Activated T-helper 2 cell treated with anti-CD3 and anti-CD28 coated beads, Interferon-gamma antibody, Interleukin-2, Interleukin-4, amounts not matched to agents 10 μg/mL and 5 μg/mL and 100 μg/mL, durations not matched to agents 14 hours and 24 hours and 36 hours (primary cell): ENCODE measurements at regions not wholly inside any gene's neighbourhood (a gene's known extent, or its start where the extent isn't known, plus 50 kb on each side); places are given as distances from the start of the nearest gene placed in this dataset.
"Not testable (repeated sequence)": the region's sequence is repeated elsewhere in the genome, so short reads cannot be mapped to it uniquely, and the experiment has no call there.

Experiments used
- DNase-seq: peaks from one replicate; pipeline ENCODE4 v3.0.0; 2021; ENCODE audit warnings: low spot score
- H3K27ac Mint-ChIP-seq: one replicate; pipeline ENCODE4 v1.8.0; 2021; ENCODE audit warnings: mixed read lengths
- H3K27me3 Mint-ChIP-seq: one replicate; pipeline ENCODE4 v1.8.0; 2021; ENCODE audit warnings: low read depth, mixed read lengths
- H3K36me3 Mint-ChIP-seq: one replicate; pipeline ENCODE4 v1.8.0; 2021; ENCODE audit warnings: low read depth, mixed read lengths
- H3K4me1 Mint-ChIP-seq: one replicate; pipeline ENCODE4 v1.8.0; 2021; ENCODE audit warnings: low read depth, mixed read lengths
- H3K4me3 Mint-ChIP-seq: one replicate; pipeline ENCODE4 v1.8.0; 2021; ENCODE audit warnings: low read depth, mild to moderate bottlenecking, moderate library complexity, mixed read lengths
- H3K9me3 Mint-ChIP-seq: one replicate; pipeline ENCODE4 v1.8.0; 2021; ENCODE audit warnings: mixed read lengths
- intact Hi-C: fragments of 100-400 bp; cut with micrococcal nuclease; formaldehyde crosslinking; loops from one replicate; pipeline ENCODE4 v1.15.1; 2023

GRCh38 chr6:8852332-8852731 lies 417.0 kb upstream of the SLC35B3 start:
- no peak for DNase-seq
- Mint-ChIP-seq H3K27ac (no peak overlapping the region), H3K9me3 (no peaks in the 10 kb centered on the region), H3K4me1 (no peaks in the 10 kb centered on the region), H3K36me3 (no peaks in the 10 kb centered on the region), H3K27me3 (no peaks in the 10 kb centered on the region), H3K4me3 (no peak overlapping the region)
- intact Hi-C loops = no loop called here

GRCh38 chr6:8846680-8847079 lies 411.3 kb upstream of the SLC35B3 start:
- H3K9me3 Mint-ChIP-seq, H3K4me1 Mint-ChIP-seq, H3K27me3 Mint-ChIP-seq, intact Hi-C loops, DNase-seq, H3K36me3 Mint-ChIP-seq, H3K4me3 Mint-ChIP-seq, H3K27ac Mint-ChIP-seq: not testable (repeated sequence)

- no peaks in the 10 kb centered on the region for H3K27me3 Mint-ChIP-seq
- intact Hi-C loops = no loop called here
- H3K9me3 Mint-ChIP-seq = no peaks in the 10 kb centered on the region
- no peak overlapping the region for H3K4me3 Mint-ChIP-seq
- H3K27ac Mint-ChIP-seq = no peak overlapping the region
- DNase-seq = no peak
- no peaks in the 10 kb centered on the region for H3K36me3 Mint-ChIP-seq
- H3K4me1 Mint-ChIP-seq = no peaks in the 10 kb centered on the region
Measured at GRCh38 chr6:8845690-8846089, 410.3 kb upstream of the SLC35B3 start.

- H3K4me3 Mint-ChIP-seq = no peak overlapping the region
- no peaks in the 10 kb centered on the region for H3K9me3 Mint-ChIP-seq
- no peaks in the 10 kb centered on the region for H3K36me3 Mint-ChIP-seq
- intact Hi-C loops = no loop called here
- H3K27me3 Mint-ChIP-seq = no peaks in the 10 kb centered on the region
- DNase-seq = no peak
- no peak overlapping the region for H3K27ac Mint-ChIP-seq
- H3K4me1 Mint-ChIP-seq = no peaks in the 10 kb centered on the region
Measured at GRCh38 chr6:8844968-8845367, 409.6 kb upstream of the SLC35B3 start.

GRCh38 chr6:8839626-8840025 lies 404.3 kb upstream of the SLC35B3 start:
- intact Hi-C loops = no loop called here
- Mint-ChIP-seq H3K4me1 (no peaks in the 10 kb centered on the region), H3K4me3 (no peak overlapping the region), H3K27ac (no peak overlapping the region), H3K27me3 (no peaks in the 10 kb centered on the region), H3K36me3 (no peaks in the 10 kb centered on the region), H3K9me3 (no peaks in the 10 kb centered on the region)
- DNase-seq = no peak

GRCh38 chr6:8837343-8837742 lies 402.0 kb upstream of the SLC35B3 start:
- Mint-ChIP-seq H3K4me3 (no peak overlapping the region), H3K36me3 (no peaks in the 10 kb centered on the region), H3K27ac (no peak overlapping the region), H3K9me3 (no peaks in the 10 kb centered on the region), H3K4me1 (no peaks in the 10 kb centered on the region), H3K27me3 (no peaks in the 10 kb centered on the region)
- intact Hi-C loops = no loop called here
- DNase-seq = no peak

GRCh38 chr6:8832695-8833094 lies 397.4 kb upstream of the SLC35B3 start:
- H3K27me3 Mint-ChIP-seq, H3K4me1 Mint-ChIP-seq, intact Hi-C loops, DNase-seq, H3K4me3 Mint-ChIP-seq, H3K36me3 Mint-ChIP-seq, H3K27ac Mint-ChIP-seq, H3K9me3 Mint-ChIP-seq: not testable (repeated sequence)

GRCh38 chr6:8831366-8832152 lies 396.2 kb upstream of the SLC35B3 start:
- intact Hi-C loops = no loop called here

GRCh38 chr6:8830794-8831193 lies 395.4 kb upstream of the SLC35B3 start:
- no peak for DNase-seq
- intact Hi-C loops = no loop called here
- no peaks in the 10 kb centered on the region for H3K9me3 Mint-ChIP-seq
- H3K4me1 Mint-ChIP-seq = no peaks in the 10 kb centered on the region
- H3K27me3 Mint-ChIP-seq = no peaks in the 10 kb centered on the region
- no peaks in the 10 kb centered on the region for H3K36me3 Mint-ChIP-seq
- no peak overlapping the region for H3K27ac Mint-ChIP-seq
- no peak overlapping the region for H3K4me3 Mint-ChIP-seq

More at GRCh38 chr6:8831366-8832152, 396.2 kb upstream of the SLC35B3 start:
- H3K9me3 Mint-ChIP-seq = no peaks in the 10 kb centered on the region
- no peaks in the 10 kb centered on the region for H3K36me3 Mint-ChIP-seq
- DNase-seq = no peak
- no peak overlapping the region for H3K4me3 Mint-ChIP-seq
- no peaks in the 10 kb centered on the region for H3K27me3 Mint-ChIP-seq
- H3K4me1 Mint-ChIP-seq = no peaks in the 10 kb centered on the region
- H3K27ac Mint-ChIP-seq = no peak overlapping the region

GRCh38 chr6:8829796-8830195 lies 394.5 kb upstream of the SLC35B3 start:
- no peaks in the 10 kb centered on the region for H3K4me1 Mint-ChIP-seq
- H3K27me3 Mint-ChIP-seq = no peaks in the 10 kb centered on the region
- DNase-seq = no peak
- intact Hi-C loops = no loop called here
- no peaks in the 10 kb centered on the region for H3K36me3 Mint-ChIP-seq
- no peaks in the 10 kb centered on the region for H3K9me3 Mint-ChIP-seq
- no peak overlapping the region for H3K27ac Mint-ChIP-seq
- H3K4me3 Mint-ChIP-seq = no peak overlapping the region

- intact Hi-C loops = no loop called here
- no peaks in the 10 kb centered on the region for H3K4me1 Mint-ChIP-seq
- H3K27me3 Mint-ChIP-seq = no peaks in the 10 kb centered on the region
- H3K4me3 Mint-ChIP-seq = no peak overlapping the region
- no peak for DNase-seq
- no peaks in the 10 kb centered on the region for H3K36me3 Mint-ChIP-seq
- no peaks in the 10 kb centered on the region for H3K9me3 Mint-ChIP-seq
- H3K27ac Mint-ChIP-seq = no peak overlapping the region
Measured at GRCh38 chr6:8829296-8829695, 394.0 kb upstream of the SLC35B3 start.

- Mint-ChIP-seq H3K27ac (no peak overlapping the region), H3K27me3 (no peaks in the 10 kb centered on the region), H3K36me3 (no peaks in the 10 kb centered on the region), H3K9me3 (no peaks in the 10 kb centered on the region), H3K4me3 (no peak overlapping the region), H3K4me1 (no peaks in the 10 kb centered on the region)
- DNase-seq = no peak
- intact Hi-C loops = no loop called here
Measured at GRCh38 chr6:8828376-8828775, 393.0 kb upstream of the SLC35B3 start.

- no peak overlapping the region for H3K27ac Mint-ChIP-seq
Measured at GRCh38 chr6:8825726-8826125, 390.4 kb upstream of the SLC35B3 start.

GRCh38 chr6:8821981-8822381 lies 386.6 kb upstream of the SLC35B3 start:
- no peak overlapping the region for H3K27ac Mint-ChIP-seq
- H3K36me3 Mint-ChIP-seq = no peaks in the 10 kb centered on the region
- intact Hi-C loops = no loop called here
- no peak overlapping the region for H3K4me3 Mint-ChIP-seq
- no peak for DNase-seq
- no peaks in the 10 kb centered on the region for H3K27me3 Mint-ChIP-seq
- H3K9me3 Mint-ChIP-seq = no peaks in the 10 kb centered on the region
- no peaks in the 10 kb centered on the region for H3K4me1 Mint-ChIP-seq

More at GRCh38 chr6:8825726-8826125, 390.4 kb upstream of the SLC35B3 start:
- no peaks in the 10 kb centered on the region for H3K27me3 Mint-ChIP-seq
- no peaks in the 10 kb centered on the region for H3K4me1 Mint-ChIP-seq
- intact Hi-C loops = no loop called here
- no peak overlapping the region for H3K4me3 Mint-ChIP-seq
- H3K36me3 Mint-ChIP-seq = no peaks in the 10 kb centered on the region
- no peaks in the 10 kb centered on the region for H3K9me3 Mint-ChIP-seq
- DNase-seq = no peak
